Type B pancreatic cell (in vitro differentiated cells): ENCODE measurements at regions not wholly inside any gene's neighbourhood (a gene's known extent, or its start where the extent isn't known, plus 50 kb on each side); places are given as distances from the start of the nearest gene placed in this dataset.
A peak's percentile ranks its signal among the peaks of the same experiment; 100 is the strongest.

Experiments
- DNase-seq: peaks from one replicate; pipeline ENCODE4 v3.0.0; 2021; ENCODE audit warnings: mixed read lengths; ENCODE audit not compliant: unreplicated experiment; ENCODE audit errors: extremely low spot score
- H3K27ac Mint-ChIP-seq: 2 replicates; pipeline ENCODE4 v1.8.0; 2021; ENCODE audit warnings: mild to moderate bottlenecking, mixed read lengths
- H3K27me3 Mint-ChIP-seq: 2 replicates; pipeline ENCODE4 v1.8.0; 2021; ENCODE audit warnings: mixed read lengths
- H3K36me3 Mint-ChIP-seq: 2 replicates; pipeline ENCODE4 v1.8.0; 2021; ENCODE audit warnings: mixed read lengths
- H3K4me1 Mint-ChIP-seq: one replicate; pipeline ENCODE4 v1.8.0; 2021; ENCODE audit warnings: mixed read lengths; ENCODE audit not compliant: unreplicated experiment
- H3K4me3 Mint-ChIP-seq: 2 replicates; pipeline ENCODE4 v1.8.0; 2021; ENCODE audit warnings: mild to moderate bottlenecking, mixed read lengths
- H3K9me3 Mint-ChIP-seq: 2 replicates; pipeline ENCODE4 v1.8.0; 2021; ENCODE audit warnings: mixed read lengths
- TF ChIP-seq, protein P1 (sequence below): fragments of 200-600 bp; sonication (generic); conservative IDR thresholded peaks from 2 replicates; pipeline ENCODE4 v1.5.0; 2021; ENCODE audit warnings: antibody characterized with exemption, mild to moderate bottlenecking

DNA sequence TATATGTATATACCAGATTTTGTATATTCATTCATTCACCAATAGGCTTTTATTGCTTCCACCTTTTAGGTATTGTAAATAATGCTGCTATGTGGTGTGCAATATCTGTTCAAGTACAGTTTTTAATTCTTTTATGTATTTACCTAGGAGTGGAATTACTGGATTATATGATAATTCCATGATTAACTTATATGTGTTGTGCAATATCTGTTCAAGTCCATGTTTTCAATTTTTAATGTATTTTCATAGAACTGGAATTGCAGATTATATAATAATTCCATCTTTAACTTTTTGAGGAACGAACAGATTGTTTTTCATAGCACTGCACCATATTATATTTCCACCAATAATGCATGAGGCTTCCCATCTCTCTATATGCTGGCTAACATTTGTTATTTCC lies 50.6 kb upstream of the L3MBTL4 start:
- Mint-ChIP-seq H3K4me3 (no peak overlapping the region), H3K9me3 (no peaks in the 10 kb centered on the region), H3K36me3 (no peaks in the 10 kb centered on the region), H3K4me1 (no peaks in the 10 kb centered on the region), H3K27me3 (peaks cover 9% of the 10 kb centered on the region), H3K27ac (no peak overlapping the region)
- TF ChIP-seq, protein P1, sequence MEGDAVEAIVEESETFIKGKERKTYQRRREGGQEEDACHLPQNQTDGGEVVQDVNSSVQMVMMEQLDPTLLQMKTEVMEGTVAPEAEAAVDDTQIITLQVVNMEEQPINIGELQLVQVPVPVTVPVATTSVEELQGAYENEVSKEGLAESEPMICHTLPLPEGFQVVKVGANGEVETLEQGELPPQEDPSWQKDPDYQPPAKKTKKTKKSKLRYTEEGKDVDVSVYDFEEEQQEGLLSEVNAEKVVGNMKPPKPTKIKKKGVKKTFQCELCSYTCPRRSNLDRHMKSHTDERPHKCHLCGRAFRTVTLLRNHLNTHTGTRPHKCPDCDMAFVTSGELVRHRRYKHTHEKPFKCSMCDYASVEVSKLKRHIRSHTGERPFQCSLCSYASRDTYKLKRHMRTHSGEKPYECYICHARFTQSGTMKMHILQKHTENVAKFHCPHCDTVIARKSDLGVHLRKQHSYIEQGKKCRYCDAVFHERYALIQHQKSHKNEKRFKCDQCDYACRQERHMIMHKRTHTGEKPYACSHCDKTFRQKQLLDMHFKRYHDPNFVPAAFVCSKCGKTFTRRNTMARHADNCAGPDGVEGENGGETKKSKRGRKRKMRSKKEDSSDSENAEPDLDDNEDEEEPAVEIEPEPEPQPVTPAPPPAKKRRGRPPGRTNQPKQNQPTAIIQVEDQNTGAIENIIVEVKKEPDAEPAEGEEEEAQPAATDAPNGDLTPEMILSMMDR, result no peak
- no peak for DNase-seq

GRCh38 chr18:6476190-6476589 lies 61.5 kb upstream of the L3MBTL4 start:
- no peaks in the 10 kb centered on the region for H3K36me3 Mint-ChIP-seq
- TF ChIP-seq, protein P1, result no peak
- no peaks in the 10 kb centered on the region for H3K4me1 Mint-ChIP-seq
- no peak overlapping the region for H3K27ac Mint-ChIP-seq
- no peak overlapping the region for H3K4me3 Mint-ChIP-seq
- no peaks in the 10 kb centered on the region for H3K9me3 Mint-ChIP-seq
- DNase-seq, result no peak
- H3K27me3 Mint-ChIP-seq, result peaks cover 3% of the 10 kb centered on the region

- peaks cover 3% of the 10 kb centered on the region for H3K27me3 Mint-ChIP-seq
- no peak for DNase-seq
- H3K4me3 Mint-ChIP-seq, result no peak overlapping the region
- H3K36me3 Mint-ChIP-seq, result no peaks in the 10 kb centered on the region
- no peaks in the 10 kb centered on the region for H3K4me1 Mint-ChIP-seq
- TF ChIP-seq, protein P1, result no peak
- H3K9me3 Mint-ChIP-seq, result no peaks in the 10 kb centered on the region
- H3K27ac Mint-ChIP-seq, result peak overlapping the region; percentile 42
Observed at GRCh38 chr18:6476880-6477279, 62.2 kb upstream of the L3MBTL4 start.

GRCh38 chr18:6478121-6478520 lies 63.4 kb upstream of the L3MBTL4 start:
- TF ChIP-seq, protein P1, result no peak
- no peak for DNase-seq
- H3K9me3 Mint-ChIP-seq, result no peaks in the 10 kb centered on the region
- peaks cover 4% of the 10 kb centered on the region for H3K4me1 Mint-ChIP-seq
- no peak overlapping the region for H3K27ac Mint-ChIP-seq
- no peak overlapping the region for H3K4me3 Mint-ChIP-seq
- peaks cover 3% of the 10 kb centered on the region for H3K27me3 Mint-ChIP-seq
- no peaks in the 10 kb centered on the region for H3K36me3 Mint-ChIP-seq

- H3K27ac Mint-ChIP-seq, result no peak overlapping the region
Observed at GRCh38 chr18:6479699-6480098, 65.0 kb upstream of the L3MBTL4 start.

More at GRCh38 chr18:6479699-6480098, 65.0 kb upstream of the L3MBTL4 start:
- no peaks in the 10 kb centered on the region for H3K9me3 Mint-ChIP-seq
- no peak overlapping the region for H3K4me3 Mint-ChIP-seq
- H3K27me3 Mint-ChIP-seq, result peaks cover 3% of the 10 kb centered on the region
- H3K4me1 Mint-ChIP-seq, result peaks cover 4% of the 10 kb centered on the region
- TF ChIP-seq, protein P1, result no peak
- H3K36me3 Mint-ChIP-seq, result no peaks in the 10 kb centered on the region
- DNase-seq, result no peak
